Activated CD8-positive, alpha-beta T cell treated with anti-CD3 and anti-CD28 coated beads, Interleukin-2, amount 10 ng/mL, durations not matched to agents 7 days and 5 days (primary cell): ENCODE measurements at regions not wholly inside any gene's neighbourhood (a gene's known extent, or its start where the extent isn't known, plus 50 kb on each side); places are given as distances from the start of the nearest gene placed in this dataset.

Source experiments
- ATAC-seq: fragments of 150-1000 bp; cut with Tn5 transposase; one replicate; pipeline ENCODE4 v1.10.0; 2021; ENCODE audit warnings: moderate library complexity
- CTCF ChIA-PET: fragments of 350-600 bp; sonication (Branson Sonifier 250); formaldehyde crosslinking; loops from one replicate; lab custom pipeline; 2021; ENCODE audit warnings: antibody characterized with exemption; lab: Charles Lee
- POLR2A ChIA-PET: fragments of 350-600 bp; sonication (Branson Sonifier 250); formaldehyde crosslinking; loops from one replicate; lab custom pipeline; 2021; ENCODE audit warnings: antibody characterized with exemption; lab: Charles Lee
- DNase-seq: peaks from one replicate; pipeline ENCODE4 v3.0.0-alpha.2; 2020
- H3K27ac Mint-ChIP-seq: one replicate; pipeline ENCODE4 v1.8.0; 2021; ENCODE audit warnings: mild to moderate bottlenecking, mixed read lengths
- H3K27me3 Mint-ChIP-seq: one replicate; pipeline ENCODE4 v1.8.0; 2021; ENCODE audit warnings: low read depth, mixed read lengths
- H3K36me3 Mint-ChIP-seq: one replicate; pipeline ENCODE4 v1.8.0; 2021; ENCODE audit warnings: low read depth, mixed read lengths
- H3K4me1 Mint-ChIP-seq: one replicate; pipeline ENCODE4 v1.8.0; 2021; ENCODE audit warnings: low read depth, mixed read lengths
- H3K4me3 Mint-ChIP-seq: one replicate; pipeline ENCODE4 v1.8.0; 2021; ENCODE audit warnings: mild to moderate bottlenecking, mixed read lengths
- H3K9me3 Mint-ChIP-seq: one replicate; pipeline ENCODE4 v1.8.0; 2022; ENCODE audit warnings: mixed read lengths; ENCODE audit not compliant: insufficient read depth

GRCh38 chr11:115699326-115699725, 195.1 kb upstream of the CADM1 start:
- H3K36me3 Mint-ChIP-seq, result no peaks in the 10 kb centered on the region
- DNase-seq, result no peak
- POLR2A ChIA-PET, result no interaction called here

GRCh38 chr11:115698243-115698642, 194.0 kb upstream of the CADM1 start:
- ATAC-seq (no peak), DNase-seq (no peak)
- Mint-ChIP-seq H3K27ac (no peak overlapping the region), H3K27me3 (no peaks in the 10 kb centered on the region), H3K36me3 (no peaks in the 10 kb centered on the region), H3K4me1 (no peaks in the 10 kb centered on the region), H3K4me3 (no peak overlapping the region), H3K9me3 (no peaks in the 10 kb centered on the region)
- ChIA-PET CTCF (no interaction called here), POLR2A (no interaction called here)

More at GRCh38 chr11:115699326-115699725, 195.1 kb upstream of the CADM1 start:
- Mint-ChIP-seq H3K9me3 (no peaks in the 10 kb centered on the region), H3K27ac (no peak overlapping the region), H3K4me3 (no peak overlapping the region), H3K27me3 (no peaks in the 10 kb centered on the region), H3K4me1 (no peaks in the 10 kb centered on the region)
- no peak for ATAC-seq
- CTCF ChIA-PET, result no interaction called here

DNA sequence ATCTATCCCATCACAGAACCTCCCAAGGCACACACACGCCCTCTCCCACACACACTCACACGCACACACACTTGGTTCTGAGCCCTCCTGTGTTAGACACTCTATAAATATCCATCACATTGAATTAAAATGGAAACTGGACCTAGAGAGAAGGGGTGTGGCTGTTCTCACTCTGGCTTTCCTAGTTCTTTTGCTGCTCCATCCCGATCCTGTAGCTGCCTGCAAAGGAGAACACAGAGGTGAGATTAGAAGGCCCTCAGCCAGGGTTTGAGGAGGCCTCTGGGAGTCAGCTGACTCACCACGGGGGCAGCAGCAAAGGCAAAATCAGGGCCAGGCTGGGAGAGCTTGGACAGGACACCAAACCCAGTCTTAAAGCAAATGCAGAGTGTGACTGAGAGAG, 192.3 kb upstream of the CADM1 start:
- Mint-ChIP-seq H3K27me3 (no peaks in the 10 kb centered on the region), H3K27ac (no peak overlapping the region), H3K9me3 (no peaks in the 10 kb centered on the region), H3K4me3 (no peak overlapping the region), H3K4me1 (no peaks in the 10 kb centered on the region), H3K36me3 (no peaks in the 10 kb centered on the region)
- POLR2A ChIA-PET, result interaction anchor here (0.5 kb wide), 1 partner anchor 22 kb away, joined by 3 read pairs; no protein-coding TSS in a partner anchor
- DNase-seq (no peak), ATAC-seq (no peak)
- CTCF ChIA-PET, result no interaction called here

GRCh38 chr11:115695677-115696364, 191.6 kb upstream of the CADM1 start:
- ATAC-seq (no peak), DNase-seq (no peak)
- CTCF ChIA-PET, result no interaction called here
- no peak overlapping the region for H3K4me3 Mint-ChIP-seq
- no peaks in the 10 kb centered on the region for H3K36me3 Mint-ChIP-seq
- H3K27ac Mint-ChIP-seq, result no peak overlapping the region
- H3K4me1 Mint-ChIP-seq, result no peaks in the 10 kb centered on the region
- POLR2A ChIA-PET, result no interaction called here
- no peaks in the 10 kb centered on the region for H3K27me3 Mint-ChIP-seq
- H3K9me3 Mint-ChIP-seq, result no peaks in the 10 kb centered on the region

DNA sequence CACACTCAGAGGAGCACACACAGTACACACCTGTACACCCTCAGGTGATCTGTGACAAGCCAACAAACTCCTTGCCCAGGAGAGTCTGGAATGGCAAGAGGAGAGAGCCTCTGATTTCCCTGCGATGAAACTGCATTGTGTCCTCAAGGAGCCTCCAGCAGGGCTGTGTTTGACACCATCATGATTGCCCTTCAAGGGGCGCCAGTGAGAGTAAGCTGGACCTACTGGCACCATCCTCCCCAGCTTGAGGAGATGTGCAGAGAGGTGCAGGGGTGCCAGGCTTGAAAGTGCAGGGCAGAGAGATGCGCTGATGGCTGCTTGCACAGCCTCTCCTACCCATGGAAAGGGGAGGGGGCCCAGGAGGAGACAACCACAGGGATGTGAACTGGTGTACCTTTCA, 188.8 kb upstream of the CADM1 start:
- POLR2A ChIA-PET, result no interaction called here
- DNase-seq, result no peak
- ATAC-seq, result no peak
- Mint-ChIP-seq H3K9me3 (no peaks in the 10 kb centered on the region), H3K27ac (no peak overlapping the region), H3K4me3 (no peak overlapping the region), H3K36me3 (no peaks in the 10 kb centered on the region), H3K27me3 (no peaks in the 10 kb centered on the region), H3K4me1 (no peaks in the 10 kb centered on the region)
- CTCF ChIA-PET, result no interaction called here

DNA sequence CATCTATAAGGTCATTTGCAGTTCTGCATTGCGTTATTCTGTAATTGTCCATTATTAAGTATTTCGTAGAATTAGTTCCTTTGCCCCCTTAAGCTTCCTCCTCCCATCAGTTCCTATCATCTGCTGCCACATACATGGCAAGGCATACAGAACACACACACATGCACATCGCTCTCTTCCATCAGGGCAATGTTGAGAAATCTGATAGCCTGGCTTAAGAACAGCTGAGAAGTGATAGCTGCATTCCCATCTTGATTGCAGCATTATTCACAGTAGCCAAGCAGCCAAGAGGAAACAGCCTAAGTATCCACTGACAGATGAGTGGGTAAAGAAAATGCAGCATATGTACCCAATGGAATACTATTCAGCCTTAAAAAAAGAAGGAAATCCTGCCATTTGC, 186.8 kb upstream of the CADM1 start:
- Mint-ChIP-seq H3K36me3 (no peaks in the 10 kb centered on the region), H3K9me3 (no peaks in the 10 kb centered on the region), H3K4me1 (no peaks in the 10 kb centered on the region), H3K27ac (no peak overlapping the region), H3K4me3 (no peak overlapping the region), H3K27me3 (no peaks in the 10 kb centered on the region)
- no peak for DNase-seq
- CTCF ChIA-PET, result no interaction called here
- no peak for ATAC-seq
- POLR2A ChIA-PET, result no interaction called here

- POLR2A ChIA-PET, result no interaction called here
- CTCF ChIA-PET, result no interaction called here
- DNase-seq (no peak), ATAC-seq (no peak)
- Mint-ChIP-seq H3K4me3 (no peak overlapping the region), H3K36me3 (no peaks in the 10 kb centered on the region), H3K9me3 (no peaks in the 10 kb centered on the region), H3K4me1 (no peaks in the 10 kb centered on the region), H3K27me3 (no peaks in the 10 kb centered on the region), H3K27ac (no peak overlapping the region)
These were observed 183.7 kb upstream of the CADM1 start for GRCh38 chr11:115687934-115688333.

- ATAC-seq, result no peak
- DNase-seq, result no peak
- no peaks in the 10 kb centered on the region for H3K27me3 Mint-ChIP-seq
These were observed 180.5 kb upstream of the CADM1 start for GRCh38 chr11:115684699-115685098.

DNA sequence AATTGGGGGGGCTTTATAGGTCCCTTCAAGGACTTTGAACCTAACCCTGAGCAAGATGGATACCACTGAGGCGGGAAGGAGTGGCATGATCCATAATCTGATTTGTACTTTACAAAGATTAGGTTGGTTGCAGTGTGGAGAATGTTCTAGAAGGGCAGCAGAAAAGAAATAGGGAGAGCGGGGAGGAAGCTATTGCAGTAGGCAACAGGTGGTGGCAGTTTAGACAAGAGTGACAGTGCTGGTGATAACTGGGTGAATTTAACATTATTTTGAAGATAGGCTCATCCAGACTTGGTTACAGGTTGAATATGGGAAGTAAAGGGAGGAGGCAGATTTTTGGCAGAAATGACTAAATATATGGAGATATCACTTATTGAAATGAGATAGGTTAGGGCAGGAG, 179.9 kb upstream of the CADM1 start:
- Mint-ChIP-seq H3K4me1 (no peaks in the 10 kb centered on the region), H3K4me3 (no peak overlapping the region), H3K27me3 (no peaks in the 10 kb centered on the region), H3K27ac (no peak overlapping the region), H3K36me3 (no peaks in the 10 kb centered on the region), H3K9me3 (no peaks in the 10 kb centered on the region)
- ATAC-seq, result no peak
- no peak for DNase-seq
- POLR2A ChIA-PET, result no interaction called here
- CTCF ChIA-PET, result no interaction called here

More at GRCh38 chr11:115684699-115685098, 180.5 kb upstream of the CADM1 start:
- Mint-ChIP-seq H3K4me3 (no peak overlapping the region), H3K27ac (no peak overlapping the region), H3K9me3 (no peaks in the 10 kb centered on the region), H3K36me3 (no peaks in the 10 kb centered on the region), H3K4me1 (no peaks in the 10 kb centered on the region)
- ChIA-PET POLR2A (no interaction called here), CTCF (no interaction called here)

GRCh38 chr11:115682888-115683287, 178.7 kb upstream of the CADM1 start:
- Mint-ChIP-seq H3K4me3 (no peak overlapping the region), H3K4me1 (no peaks in the 10 kb centered on the region), H3K36me3 (no peaks in the 10 kb centered on the region), H3K27ac (no peak overlapping the region), H3K27me3 (no peaks in the 10 kb centered on the region), H3K9me3 (no peaks in the 10 kb centered on the region)
- ATAC-seq, result no peak
- no peak for DNase-seq
- ChIA-PET CTCF (no interaction called here), POLR2A (no interaction called here)

GRCh38 chr11:115682101-115682500, 177.9 kb upstream of the CADM1 start:
- no peaks in the 10 kb centered on the region for H3K4me1 Mint-ChIP-seq
- H3K9me3 Mint-ChIP-seq, result no peaks in the 10 kb centered on the region
- H3K27ac Mint-ChIP-seq, result no peak overlapping the region
- ATAC-seq (no peak), DNase-seq (no peak)
- no peak overlapping the region for H3K4me3 Mint-ChIP-seq
- POLR2A ChIA-PET, result no interaction called here
- no peaks in the 10 kb centered on the region for H3K36me3 Mint-ChIP-seq
- H3K27me3 Mint-ChIP-seq, result no peaks in the 10 kb centered on the region
- CTCF ChIA-PET, result no interaction called here

DNA sequence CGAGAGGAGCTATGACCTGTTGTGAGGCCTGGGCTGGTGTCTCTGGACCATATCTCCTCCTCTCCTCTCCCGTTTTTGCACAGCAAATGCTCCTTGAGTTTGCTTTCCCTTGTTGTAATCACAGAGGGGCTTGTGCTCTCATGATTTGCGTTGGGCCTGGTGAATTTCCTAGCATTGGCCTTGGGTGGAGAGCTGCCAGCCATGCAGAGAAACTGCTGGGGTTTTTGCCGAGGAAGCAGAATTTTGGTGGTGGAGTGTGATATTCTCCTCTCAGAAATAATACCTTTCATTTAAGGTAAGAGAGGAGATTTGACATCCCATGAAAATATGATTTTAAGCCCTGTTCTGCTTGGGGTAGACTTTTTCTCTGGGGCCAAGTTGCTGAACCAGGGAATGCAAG, 175.7 kb upstream of the CADM1 start:
- H3K36me3 Mint-ChIP-seq, result no peaks in the 10 kb centered on the region
- CTCF ChIA-PET, result no interaction called here
- no peak for DNase-seq
- no peak for ATAC-seq
- H3K9me3 Mint-ChIP-seq, result no peaks in the 10 kb centered on the region
- no peaks in the 10 kb centered on the region for H3K27me3 Mint-ChIP-seq
- no peaks in the 10 kb centered on the region for H3K4me1 Mint-ChIP-seq
- POLR2A ChIA-PET, result no interaction called here
- no peak overlapping the region for H3K4me3 Mint-ChIP-seq
- H3K27ac Mint-ChIP-seq, result no peak overlapping the region

DNA sequence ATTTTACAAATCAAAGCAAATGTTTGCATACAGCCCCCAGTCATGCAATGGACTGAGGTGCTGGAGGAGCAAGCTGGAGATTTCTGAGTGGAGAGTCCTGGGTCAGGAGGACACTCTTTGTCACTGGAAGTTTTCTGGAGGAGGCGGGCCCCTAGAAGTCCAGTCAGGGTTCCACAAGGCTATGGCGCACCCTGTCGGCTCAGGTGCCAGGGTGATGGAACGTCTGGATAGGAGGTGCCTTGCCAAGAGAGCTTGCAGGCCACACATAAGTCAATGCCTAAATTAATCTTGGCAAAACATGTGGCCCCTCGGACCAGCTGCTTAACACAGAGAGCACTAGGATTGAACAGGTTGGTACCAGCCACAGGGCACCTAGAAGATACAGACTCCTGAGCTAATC, 174.7 kb upstream of the CADM1 start:
- H3K4me1 Mint-ChIP-seq, result no peaks in the 10 kb centered on the region
- H3K27me3 Mint-ChIP-seq, result no peaks in the 10 kb centered on the region

More for the DNA sequence above, 174.7 kb upstream of the CADM1 start:
- POLR2A ChIA-PET, result no interaction called here
- no peaks in the 10 kb centered on the region for H3K36me3 Mint-ChIP-seq
- no peak for DNase-seq
- CTCF ChIA-PET, result no interaction called here
- no peak overlapping the region for H3K27ac Mint-ChIP-seq
- ATAC-seq, result no peak
- H3K4me3 Mint-ChIP-seq, result no peak overlapping the region
- H3K9me3 Mint-ChIP-seq, result no peaks in the 10 kb centered on the region
